ENCODE measurements at regions not wholly inside any gene's neighbourhood (a gene's known extent, or its start where the extent isn't known, plus 50 kb on each side); places are given as distances from the start of the nearest gene placed in this dataset.

- no peaks in the 10 kb centered on the region for H3K36me3 ChIP-seq
- no peak overlapping the region for H3K4me3 ChIP-seq
- WGBS, result 90% methylated on average over 4 of the region's 4 CpGs
- H3K27me3 ChIP-seq, result no peaks in the 10 kb centered on the region
- H3K4me1 ChIP-seq, result no peaks in the 10 kb centered on the region
- no peak overlapping the region for H3K27ac ChIP-seq
- DNase-seq (ENCODE audit: low spot score in 2 of 2), result no peak
- no peaks in the 10 kb centered on the region for H3K9me3 ChIP-seq
- TF ChIP-seq CTCF (IDR thresholded peaks at IDR 0.05), result no peak
- TF ChIP-seq POLR2AphosphoS5 (IDR thresholded peaks at IDR 0.05), result no peak
- TF ChIP-seq POLR2A (IDR thresholded peaks at IDR 0.05), result no peak
- TF ChIP-seq EP300 (IDR thresholded peaks at IDR 0.05), result no peak
Measured at GRCh38 chr1:193552274-193552673, 365.9 kb upstream of the B3GALT2 start.

GRCh38 chr1:193549081-193549480 lies 362.7 kb upstream of the B3GALT2 start:
- Histone ChIP-seq H3K9me3 (no peaks in the 10 kb centered on the region), H3K36me3 (no peaks in the 10 kb centered on the region), H3K27me3 (no peaks in the 10 kb centered on the region), H3K4me1 (no peaks in the 10 kb centered on the region), H3K27ac (no peak overlapping the region), H3K4me3 (no peak overlapping the region)
- 88% methylated on average over 1 of the region's 1 CpG for WGBS
- no peak for DNase-seq (ENCODE audit: low spot score in 2 of 2)
- TF ChIP-seq EP300 (IDR thresholded peaks at IDR 0.05) (no peak), POLR2AphosphoS5 (IDR thresholded peaks at IDR 0.05) (no peak), POLR2A (IDR thresholded peaks at IDR 0.05) (no peak), CTCF (IDR thresholded peaks at IDR 0.05) (no peak)

- DNase-seq (ENCODE audit: low spot score in 2 of 2), result no peak
- H3K27me3 ChIP-seq, result no peaks in the 10 kb centered on the region
- no peak for TF ChIP-seq CTCF (IDR thresholded peaks at IDR 0.05)
- no peak for TF ChIP-seq EP300 (IDR thresholded peaks at IDR 0.05)
- TF ChIP-seq POLR2A (IDR thresholded peaks at IDR 0.05), result no peak
- no peak for TF ChIP-seq POLR2AphosphoS5 (IDR thresholded peaks at IDR 0.05)
- no peaks in the 10 kb centered on the region for H3K9me3 ChIP-seq
- no peak overlapping the region for H3K27ac ChIP-seq
- 65% methylated on average over 2 of the region's 2 CpGs for WGBS
- H3K4me3 ChIP-seq, result no peak overlapping the region
- no peaks in the 10 kb centered on the region for H3K36me3 ChIP-seq
- no peaks in the 10 kb centered on the region for H3K4me1 ChIP-seq
Measured at GRCh38 chr1:193545171-193545570, 358.8 kb upstream of the B3GALT2 start.

GRCh38 chr1:193543259-193543658 lies 356.8 kb upstream of the B3GALT2 start:
- Histone ChIP-seq H3K4me1 (no peaks in the 10 kb centered on the region), H3K4me3 (no peak overlapping the region), H3K27ac (no peak overlapping the region), H3K36me3 (no peaks in the 10 kb centered on the region), H3K27me3 (no peaks in the 10 kb centered on the region), H3K9me3 (no peaks in the 10 kb centered on the region)
- DNase-seq (ENCODE audit: low spot score in 2 of 2), result no peak
- WGBS, result 65% methylated on average over 4 of the region's 4 CpGs
- TF ChIP-seq CTCF (IDR thresholded peaks at IDR 0.05) (no peak), POLR2AphosphoS5 (IDR thresholded peaks at IDR 0.05) (no peak), POLR2A (IDR thresholded peaks at IDR 0.05) (no peak)

GRCh38 chr1:193542690-193543089 lies 356.3 kb upstream of the B3GALT2 start:
- H3K9me3 ChIP-seq, result no peaks in the 10 kb centered on the region
- WGBS, result 19% methylated on average over 1 of the region's 1 CpG
- H3K27ac ChIP-seq, result no peak overlapping the region
- TF ChIP-seq POLR2A (IDR thresholded peaks at IDR 0.05) (no peak), CTCF (IDR thresholded peaks at IDR 0.05) (no peak), EP300 (IDR thresholded peaks at IDR 0.05) (no peak), POLR2AphosphoS5 (IDR thresholded peaks at IDR 0.05) (no peak)
- no peak for DNase-seq (ENCODE audit: low spot score in 2 of 2)
- no peaks in the 10 kb centered on the region for H3K4me1 ChIP-seq
- no peaks in the 10 kb centered on the region for H3K36me3 ChIP-seq
- H3K4me3 ChIP-seq, result no peak overlapping the region
- no peaks in the 10 kb centered on the region for H3K27me3 ChIP-seq
